Smooth muscle cell (in vitro differentiated cells): ENCODE measurements at regions not wholly inside any gene's neighbourhood (a gene's known extent, or its start where the extent isn't known, plus 50 kb on each side); places are given as distances from the start of the nearest gene placed in this dataset.

Source experiments
- DNase-seq: peaks from one replicate; lab custom pipeline; 2025; ENCODE audit not compliant: unreplicated experiment; lab: John Stamatoyannopoulos, UW
- H2AFZ ChIP-seq: fragments of 200-600 bp; sonication (generic); 2 replicates; pipeline ENCODE4 v1.6.0; 2016; ENCODE audit warnings: antibody characterized with exemption, low read depth, mild to moderate bottlenecking
- H3F3A ChIP-seq: fragments of 200-600 bp; sonication (generic); 2 replicates; pipeline ENCODE4 v1.6.0; 2017; ENCODE audit warnings: antibody characterized with exemption, low read depth
- H3K27ac ChIP-seq: fragments of 200-600 bp; sonication (generic); 2 replicates; pipeline ENCODE4 v1.5.1; 2016; ENCODE audit warnings: low read depth, mild to moderate bottlenecking
- H3K27me3 ChIP-seq: fragments of 200-600 bp; sonication (generic); 2 replicates; pipeline ENCODE4 v1.6.1; 2016; ENCODE audit warnings: low read depth, mild to moderate bottlenecking
- H3K36me3 ChIP-seq: fragments of 200-600 bp; sonication (generic); 2 replicates; pipeline ENCODE4 v1.5.1; 2016; ENCODE audit warnings: low read depth
- H3K4me1 ChIP-seq: fragments of 200-600 bp; sonication (generic); 2 replicates; pipeline ENCODE4 v1.5.1; 2016; ENCODE audit warnings: low read depth
- H3K4me2 ChIP-seq: fragments of 200-600 bp; sonication (generic); 2 replicates; pipeline ENCODE4 v1.6.0; 2016; ENCODE audit warnings: mild to moderate bottlenecking
- H3K4me3 ChIP-seq: fragments of 200-600 bp; sonication (generic); 2 replicates; pipeline ENCODE4 v1.5.1; 2016; ENCODE audit warnings: mild to moderate bottlenecking
- H3K79me2 ChIP-seq: fragments of 200-600 bp; sonication (generic); 2 replicates; pipeline ENCODE4 v1.6.0; 2016; ENCODE audit warnings: low read depth, mild to moderate bottlenecking
- H3K9ac ChIP-seq: fragments of 200-600 bp; sonication (generic); 2 replicates; pipeline ENCODE4 v1.6.0; 2016; ENCODE audit warnings: low read depth
- H3K9me3 ChIP-seq: fragments of 200-600 bp; sonication (generic); replicated peaks from 2 replicates; pipeline ENCODE4 v1.5.1; 2016; ENCODE audit warnings: low read depth
- H4K20me1 ChIP-seq: fragments of 200-600 bp; sonication (generic); 2 replicates; pipeline ENCODE4 v1.6.0; 2016; ENCODE audit warnings: low read depth
- WGBS: methylation state at CpG from one replicate; pipeline ENCODE4 v1.1.7; 2016; ENCODE audit warnings: low lambda C conversion rate; 5-methylcytosine and 5-hydroxymethylcytosine counted together
- TF ChIP-seq, protein P1 (sequence below): fragments of 200-600 bp; sonication (generic); IDR thresholded peaks from 2 replicates; pipeline ENCODE4 v1.5.1; 2017; ENCODE audit warnings: borderline replicate concordance, mild to moderate bottlenecking, antibody characterized with exemption; ENCODE audit not compliant: insufficient read depth, poor library complexity, severe bottlenecking

DNA sequence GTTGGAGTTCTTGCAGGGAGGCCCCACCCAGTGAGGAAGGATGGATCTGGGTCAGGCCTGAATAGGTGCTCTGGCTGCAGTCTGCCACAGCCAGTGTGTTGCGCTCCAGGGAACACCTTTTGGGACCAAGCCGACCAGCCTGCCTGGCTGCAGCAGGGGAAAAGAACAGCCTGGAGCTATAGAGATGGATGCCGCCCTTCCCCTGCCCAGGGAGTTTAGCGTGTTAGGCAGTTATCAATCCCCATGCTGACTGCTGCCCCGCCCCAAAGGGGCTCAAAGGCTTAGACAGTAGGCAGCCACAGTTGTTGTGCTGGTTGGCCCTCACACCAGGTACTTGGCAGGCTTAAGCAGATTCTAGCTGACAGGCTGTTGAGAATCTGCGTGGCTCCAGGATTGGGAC is 153.4 kb upstream of the ADAMTS19 start:
- no peaks in the 10 kb centered on the region for H3F3A ChIP-seq
- no peaks in the 10 kb centered on the region for H3K9me3 ChIP-seq
- H3K9ac ChIP-seq = no peak overlapping the region
- no peak overlapping the region for H2AFZ ChIP-seq
- H3K4me2 ChIP-seq = no peak overlapping the region
- H3K4me3 ChIP-seq = no peak overlapping the region
- no peaks in the 10 kb centered on the region for H3K79me2 ChIP-seq
- no peaks in the 10 kb centered on the region for H3K27me3 ChIP-seq
- no peaks in the 10 kb centered on the region for H3K4me1 ChIP-seq
- no peak for DNase-seq
- TF ChIP-seq, protein P1, sequence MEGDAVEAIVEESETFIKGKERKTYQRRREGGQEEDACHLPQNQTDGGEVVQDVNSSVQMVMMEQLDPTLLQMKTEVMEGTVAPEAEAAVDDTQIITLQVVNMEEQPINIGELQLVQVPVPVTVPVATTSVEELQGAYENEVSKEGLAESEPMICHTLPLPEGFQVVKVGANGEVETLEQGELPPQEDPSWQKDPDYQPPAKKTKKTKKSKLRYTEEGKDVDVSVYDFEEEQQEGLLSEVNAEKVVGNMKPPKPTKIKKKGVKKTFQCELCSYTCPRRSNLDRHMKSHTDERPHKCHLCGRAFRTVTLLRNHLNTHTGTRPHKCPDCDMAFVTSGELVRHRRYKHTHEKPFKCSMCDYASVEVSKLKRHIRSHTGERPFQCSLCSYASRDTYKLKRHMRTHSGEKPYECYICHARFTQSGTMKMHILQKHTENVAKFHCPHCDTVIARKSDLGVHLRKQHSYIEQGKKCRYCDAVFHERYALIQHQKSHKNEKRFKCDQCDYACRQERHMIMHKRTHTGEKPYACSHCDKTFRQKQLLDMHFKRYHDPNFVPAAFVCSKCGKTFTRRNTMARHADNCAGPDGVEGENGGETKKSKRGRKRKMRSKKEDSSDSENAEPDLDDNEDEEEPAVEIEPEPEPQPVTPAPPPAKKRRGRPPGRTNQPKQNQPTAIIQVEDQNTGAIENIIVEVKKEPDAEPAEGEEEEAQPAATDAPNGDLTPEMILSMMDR = no peak
- no peak overlapping the region for H3K27ac ChIP-seq
- no peaks in the 10 kb centered on the region for H3K36me3 ChIP-seq
- H4K20me1 ChIP-seq = no peaks in the 10 kb centered on the region
- 96% methylated on average over 6 of the region's 6 CpGs for WGBS

- Histone ChIP-seq H3K36me3 (no peaks in the 10 kb centered on the region), H3K79me2 (no peaks in the 10 kb centered on the region), H3F3A (no peaks in the 10 kb centered on the region), H3K4me2 (no peak overlapping the region), H3K27ac (no peak overlapping the region), H3K4me3 (no peak overlapping the region), H4K20me1 (no peaks in the 10 kb centered on the region), H3K27me3 (no peaks in the 10 kb centered on the region), H2AFZ (no peak overlapping the region), H3K9me3 (no peaks in the 10 kb centered on the region), H3K4me1 (no peaks in the 10 kb centered on the region), H3K9ac (no peak overlapping the region)
- DNase-seq = no peak
- TF ChIP-seq, protein P1 = no peak
- 88% methylated on average over 3 of the region's 3 CpGs for WGBS
These were observed 137.1 kb upstream of the ADAMTS19 start for GRCh38 chr5:129322968-129323367.

DNA sequence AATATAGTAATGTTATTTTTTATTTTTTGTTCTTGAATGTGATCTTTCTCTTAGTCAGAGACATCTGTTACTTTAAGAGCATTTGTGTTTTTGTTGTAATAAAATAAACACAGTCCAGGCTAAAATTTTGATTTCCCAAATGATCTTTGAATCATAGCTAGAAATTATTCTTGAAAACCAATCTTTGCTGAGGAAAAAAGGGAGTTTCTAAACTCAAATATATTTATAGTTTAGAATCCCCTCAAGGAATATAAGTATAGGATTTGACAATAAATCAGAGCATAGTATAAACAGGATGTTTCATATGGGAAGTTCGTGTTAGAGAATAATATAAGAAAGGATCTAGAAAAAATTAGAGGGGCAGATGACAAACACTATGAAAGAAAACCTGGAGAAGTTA is 118.8 kb upstream of the ADAMTS19 start:
- Histone ChIP-seq H2AFZ (no peak overlapping the region), H4K20me1 (no peaks in the 10 kb centered on the region), H3K27ac (no peak overlapping the region), H3K9me3 (no peaks in the 10 kb centered on the region), H3K36me3 (no peaks in the 10 kb centered on the region), H3K9ac (no peak overlapping the region), H3K4me3 (no peak overlapping the region), H3K4me1 (no peaks in the 10 kb centered on the region), H3F3A (no peaks in the 10 kb centered on the region), H3K27me3 (no peaks in the 10 kb centered on the region), H3K4me2 (no peak overlapping the region), H3K79me2 (no peaks in the 10 kb centered on the region)
- TF ChIP-seq, protein P1 = no peak
- no peak for DNase-seq
- WGBS = 94% methylated on average over 1 of the region's 1 CpG

DNA sequence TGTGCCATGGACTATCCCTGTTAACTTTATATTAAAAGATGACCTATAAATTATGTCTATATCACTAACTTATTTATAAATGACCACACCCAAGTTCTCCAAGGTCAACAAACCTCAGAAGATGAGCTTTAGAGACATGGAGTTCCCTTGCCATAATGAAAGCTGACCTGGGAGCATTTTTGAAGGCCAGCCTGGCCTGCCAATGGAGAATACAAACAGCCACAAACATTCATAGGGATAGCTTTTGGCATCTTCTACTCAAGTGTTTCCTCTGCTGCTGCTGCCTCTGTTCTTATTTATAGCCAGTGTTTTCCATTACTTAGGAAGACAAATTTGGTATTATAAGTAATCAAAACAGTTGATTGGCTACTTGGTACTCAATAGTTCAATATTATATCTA is 117.3 kb upstream of the ADAMTS19 start:
- no peaks in the 10 kb centered on the region for H3K27me3 ChIP-seq
- no peak overlapping the region for H3K4me2 ChIP-seq
- no peaks in the 10 kb centered on the region for H3F3A ChIP-seq
- H3K27ac ChIP-seq = no peak overlapping the region
- H2AFZ ChIP-seq = no peak overlapping the region
- no peaks in the 10 kb centered on the region for H3K9me3 ChIP-seq
- H3K9ac ChIP-seq = no peak overlapping the region
- H3K79me2 ChIP-seq = no peaks in the 10 kb centered on the region
- H4K20me1 ChIP-seq = no peaks in the 10 kb centered on the region
- TF ChIP-seq, protein P1 = no peak
- no peak overlapping the region for H3K4me3 ChIP-seq
- no peak for DNase-seq
- H3K36me3 ChIP-seq = no peaks in the 10 kb centered on the region
- no peaks in the 10 kb centered on the region for H3K4me1 ChIP-seq
